ENCODE measurements at regions not wholly inside any gene's neighbourhood (a gene's known extent, or its start where the extent isn't known, plus 50 kb on each side); places are given as distances from the start of the nearest gene placed in this dataset.

DNA sequence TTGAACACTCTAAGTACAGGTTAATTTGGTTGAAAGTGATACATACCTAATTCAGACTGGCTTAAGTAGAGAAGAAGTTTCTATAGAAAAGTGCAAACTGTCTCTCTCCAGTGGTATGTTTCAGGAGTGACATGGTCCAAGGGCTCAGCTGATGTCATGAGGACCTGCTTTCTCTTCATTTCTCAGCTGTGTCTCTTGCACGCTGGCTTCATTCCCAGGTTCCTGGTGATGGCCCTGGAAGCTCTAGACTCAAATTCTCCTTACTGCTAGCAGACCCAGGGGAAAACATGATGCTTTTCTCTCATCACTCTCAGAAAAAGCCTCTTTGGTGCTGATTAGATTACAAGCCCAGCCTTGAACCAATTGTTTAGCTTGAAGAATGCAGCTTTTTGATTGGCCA lies 211.9 kb upstream of the CLINT1 start:
- TF ChIP-seq EZH2 (IDR thresholded peaks at IDR 0.05; ENCODE audit: borderline replicate concordance, low read depth, low read length, severe bottlenecking): no peak
- TF ChIP-seq, protein P1, sequence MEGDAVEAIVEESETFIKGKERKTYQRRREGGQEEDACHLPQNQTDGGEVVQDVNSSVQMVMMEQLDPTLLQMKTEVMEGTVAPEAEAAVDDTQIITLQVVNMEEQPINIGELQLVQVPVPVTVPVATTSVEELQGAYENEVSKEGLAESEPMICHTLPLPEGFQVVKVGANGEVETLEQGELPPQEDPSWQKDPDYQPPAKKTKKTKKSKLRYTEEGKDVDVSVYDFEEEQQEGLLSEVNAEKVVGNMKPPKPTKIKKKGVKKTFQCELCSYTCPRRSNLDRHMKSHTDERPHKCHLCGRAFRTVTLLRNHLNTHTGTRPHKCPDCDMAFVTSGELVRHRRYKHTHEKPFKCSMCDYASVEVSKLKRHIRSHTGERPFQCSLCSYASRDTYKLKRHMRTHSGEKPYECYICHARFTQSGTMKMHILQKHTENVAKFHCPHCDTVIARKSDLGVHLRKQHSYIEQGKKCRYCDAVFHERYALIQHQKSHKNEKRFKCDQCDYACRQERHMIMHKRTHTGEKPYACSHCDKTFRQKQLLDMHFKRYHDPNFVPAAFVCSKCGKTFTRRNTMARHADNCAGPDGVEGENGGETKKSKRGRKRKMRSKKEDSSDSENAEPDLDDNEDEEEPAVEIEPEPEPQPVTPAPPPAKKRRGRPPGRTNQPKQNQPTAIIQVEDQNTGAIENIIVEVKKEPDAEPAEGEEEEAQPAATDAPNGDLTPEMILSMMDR (IDR thresholded peaks at IDR 0.05; ENCODE audit: borderline replicate concordance, extremely low read depth, low read length, poor library complexity, severe bottlenecking): no peak
